ENCODE measurements at regions not wholly inside any gene's neighbourhood (a gene's known extent, or its start where the extent isn't known, plus 50 kb on each side); places are given as distances from the start of the nearest gene placed in this dataset.
A peak's percentile ranks its signal among the peaks of the same experiment; 100 is the strongest.

DNA sequence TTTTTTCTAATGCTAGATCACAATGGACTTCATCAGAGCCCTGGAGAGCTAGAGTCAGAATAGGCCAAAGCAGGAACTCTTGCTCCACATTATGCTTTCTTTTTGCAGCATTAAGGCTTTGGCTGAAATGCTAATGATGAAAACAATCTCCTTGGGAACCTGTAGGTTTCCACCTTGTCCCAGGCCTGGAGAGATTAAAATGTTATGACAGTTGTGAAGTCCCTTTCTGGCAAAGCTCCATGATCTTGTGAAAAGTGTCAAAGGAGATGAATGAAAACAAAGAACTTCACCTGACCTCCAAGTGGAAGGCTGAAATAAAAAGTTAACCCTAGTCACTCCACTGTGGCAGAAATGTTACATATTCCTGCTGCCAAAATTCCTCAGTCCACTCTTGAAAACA is 64.0 kb upstream of the LRRC1 start:
- no peak for DNase-seq (ENCODE audit: low spot score)
- in situ Hi-C loops (cut with MboI; ENCODE audit: low sequenced_read_pairs, unreplicated experiment) = no loop called here
- TF ChIP-seq, protein P1, sequence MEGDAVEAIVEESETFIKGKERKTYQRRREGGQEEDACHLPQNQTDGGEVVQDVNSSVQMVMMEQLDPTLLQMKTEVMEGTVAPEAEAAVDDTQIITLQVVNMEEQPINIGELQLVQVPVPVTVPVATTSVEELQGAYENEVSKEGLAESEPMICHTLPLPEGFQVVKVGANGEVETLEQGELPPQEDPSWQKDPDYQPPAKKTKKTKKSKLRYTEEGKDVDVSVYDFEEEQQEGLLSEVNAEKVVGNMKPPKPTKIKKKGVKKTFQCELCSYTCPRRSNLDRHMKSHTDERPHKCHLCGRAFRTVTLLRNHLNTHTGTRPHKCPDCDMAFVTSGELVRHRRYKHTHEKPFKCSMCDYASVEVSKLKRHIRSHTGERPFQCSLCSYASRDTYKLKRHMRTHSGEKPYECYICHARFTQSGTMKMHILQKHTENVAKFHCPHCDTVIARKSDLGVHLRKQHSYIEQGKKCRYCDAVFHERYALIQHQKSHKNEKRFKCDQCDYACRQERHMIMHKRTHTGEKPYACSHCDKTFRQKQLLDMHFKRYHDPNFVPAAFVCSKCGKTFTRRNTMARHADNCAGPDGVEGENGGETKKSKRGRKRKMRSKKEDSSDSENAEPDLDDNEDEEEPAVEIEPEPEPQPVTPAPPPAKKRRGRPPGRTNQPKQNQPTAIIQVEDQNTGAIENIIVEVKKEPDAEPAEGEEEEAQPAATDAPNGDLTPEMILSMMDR (IDR thresholded peaks at IDR 0.05; ENCODE audit: borderline replicate concordance, control extremely low read depth, extremely low read depth, insufficient read depth, missing control alignments) = no peak

DNA sequence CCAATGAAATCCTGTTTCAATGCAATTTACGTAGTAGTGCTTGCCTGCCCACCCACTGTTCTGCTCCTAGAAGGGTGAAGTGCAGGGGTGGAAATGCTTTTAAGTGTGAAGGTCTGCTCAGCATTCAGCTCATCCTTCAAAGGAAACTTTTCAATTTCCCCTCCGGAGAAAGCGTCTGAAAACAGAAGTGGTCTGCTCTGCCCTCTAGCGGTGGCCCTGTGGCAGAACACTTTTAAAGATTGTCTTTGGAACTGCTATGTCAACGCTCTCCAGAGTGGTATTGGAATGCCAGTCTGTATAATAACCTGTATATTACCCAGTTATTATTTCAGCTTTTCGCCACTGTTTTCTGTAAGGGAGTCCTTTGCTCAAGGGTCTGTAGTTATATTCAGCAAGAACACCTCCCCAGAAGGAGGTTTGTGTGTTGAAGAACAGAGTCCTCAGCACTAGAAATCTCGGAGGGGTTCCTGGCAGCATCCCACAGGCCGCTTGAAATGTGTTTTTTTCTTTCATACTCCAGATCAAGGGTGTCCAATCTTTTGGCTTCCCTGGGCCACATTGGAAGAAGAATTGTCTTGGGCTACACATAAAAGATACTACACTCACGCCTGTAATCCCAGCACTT is 63.1 kb upstream of the KLHL31 start:
- DNase-seq (ENCODE audit: low spot score) = peak; percentile 57
- in situ Hi-C loops (cut with MboI; ENCODE audit: low sequenced_read_pairs, unreplicated experiment) = loop anchor here (10.0 kb wide), 1 partner anchor 234 kb away; no protein-coding TSS in a partner anchor
- TF ChIP-seq, protein P1 (IDR thresholded peaks at IDR 0.05; ENCODE audit: borderline replicate concordance, control extremely low read depth, extremely low read depth, insufficient read depth, missing control alignments) = peak; percentile 75

GRCh38 chr6:53727748-53728147 is 62.2 kb upstream of the KLHL31 start:
- no peak for DNase-seq (ENCODE audit: low spot score)
- TF ChIP-seq, protein P1 (IDR thresholded peaks at IDR 0.05; ENCODE audit: borderline replicate concordance, control extremely low read depth, extremely low read depth, insufficient read depth, missing control alignments) = no peak
- in situ Hi-C loops (cut with MboI; ENCODE audit: low sequenced_read_pairs, unreplicated experiment) = loop anchor here (10.0 kb wide), 1 partner anchor 233 kb away; no protein-coding TSS in a partner anchor

DNA sequence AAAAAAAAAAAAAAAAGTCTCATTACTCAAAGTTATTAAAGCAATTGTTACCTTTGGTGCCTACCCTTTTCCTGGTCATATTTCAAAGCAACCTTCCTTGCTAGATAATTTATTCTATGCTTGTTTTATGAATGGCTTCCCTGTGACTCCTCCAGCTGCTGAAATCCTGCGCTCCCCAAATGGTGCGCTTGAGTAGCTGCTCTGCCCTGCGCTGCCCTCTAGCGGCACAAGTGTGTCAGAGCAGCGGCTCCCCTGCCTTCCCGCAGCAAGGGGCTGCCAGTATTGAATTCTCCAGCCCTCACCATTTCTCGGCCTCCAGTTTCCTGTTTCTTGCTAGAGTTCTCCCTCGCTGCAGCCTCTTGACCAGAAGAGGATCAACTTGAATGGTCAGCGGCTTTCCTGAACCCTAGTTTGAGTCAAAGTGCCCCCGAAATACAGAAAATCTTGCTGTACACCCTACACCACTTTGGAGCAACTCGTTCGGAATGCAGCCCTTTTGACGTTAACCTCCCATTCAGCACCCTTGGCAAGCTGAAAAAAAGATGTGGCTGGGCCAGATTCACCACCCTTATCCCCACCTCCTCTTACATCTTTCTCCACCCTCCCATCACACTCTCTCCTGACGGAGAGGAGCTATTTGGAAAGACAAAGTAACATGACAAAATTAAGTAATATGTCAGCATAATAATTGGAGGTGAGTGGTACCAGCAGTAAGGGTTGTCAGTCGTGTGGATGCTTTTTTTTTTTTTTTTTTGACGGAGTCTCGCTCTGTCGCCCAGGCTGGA is 60.4 kb upstream of the KLHL31 start:
- peak; percentile 84 for DNase-seq (ENCODE audit: low spot score)
- TF ChIP-seq, protein P1 (IDR thresholded peaks at IDR 0.05; ENCODE audit: borderline replicate concordance, control extremely low read depth, extremely low read depth, insufficient read depth, missing control alignments) = peak; percentile 97
- in situ Hi-C loops (cut with MboI; ENCODE audit: low sequenced_read_pairs, unreplicated experiment) = loop anchor here (10.0 kb wide), 1 partner anchor 231 kb away; no protein-coding TSS in a partner anchor

GRCh38 chr6:53724501-53724900 is 58.9 kb upstream of the KLHL31 start:
- DNase-seq (ENCODE audit: low spot score) = no peak
- TF ChIP-seq, protein P1 (IDR thresholded peaks at IDR 0.05; ENCODE audit: borderline replicate concordance, control extremely low read depth, extremely low read depth, insufficient read depth, missing control alignments) = no peak
- in situ Hi-C loops (cut with MboI; ENCODE audit: low sequenced_read_pairs, unreplicated experiment) = loop anchor here (10.0 kb wide), 1 partner anchor 230 kb away; no protein-coding TSS in a partner anchor

DNA sequence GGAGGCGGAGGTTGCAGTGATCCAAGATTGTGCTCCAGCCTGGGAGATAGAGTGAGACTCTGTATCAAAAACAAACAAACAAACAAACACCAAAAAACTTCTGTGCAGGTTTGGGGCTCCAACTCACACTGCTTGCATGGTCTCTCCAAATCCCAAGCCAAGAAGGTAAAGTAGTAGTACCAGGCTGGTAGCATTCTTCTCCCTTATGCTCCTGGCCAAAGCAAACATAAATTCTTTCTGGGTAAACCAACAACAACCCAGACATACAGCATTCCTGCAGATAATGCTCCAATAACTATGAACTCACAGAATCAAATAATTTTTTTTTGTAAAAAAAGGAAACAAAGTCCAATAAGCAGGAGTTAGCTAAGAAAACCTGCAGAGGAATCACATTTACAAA is 57.8 kb upstream of the KLHL31 start:
- TF ChIP-seq, protein P1 (IDR thresholded peaks at IDR 0.05; ENCODE audit: borderline replicate concordance, control extremely low read depth, extremely low read depth, insufficient read depth, missing control alignments) = no peak
- in situ Hi-C loops (cut with MboI; ENCODE audit: low sequenced_read_pairs, unreplicated experiment) = loop anchor here (10.0 kb wide), 1 partner anchor 229 kb away; no protein-coding TSS in a partner anchor
- DNase-seq (ENCODE audit: low spot score) = no peak
